NOMO-1 (cell line): ENCODE measurements at regions not wholly inside any gene's neighbourhood (a gene's known extent, or its start where the extent isn't known, plus 50 kb on each side); places are given as distances from the start of the nearest gene placed in this dataset.

ENCODE experiments used
- DNase-seq, 2 experiments: peaks; one replicate each; lab custom pipeline; 2025; ENCODE audit not compliant: unreplicated experiment in 2 of 2; lab: John Stamatoyannopoulos, UW

DNA sequence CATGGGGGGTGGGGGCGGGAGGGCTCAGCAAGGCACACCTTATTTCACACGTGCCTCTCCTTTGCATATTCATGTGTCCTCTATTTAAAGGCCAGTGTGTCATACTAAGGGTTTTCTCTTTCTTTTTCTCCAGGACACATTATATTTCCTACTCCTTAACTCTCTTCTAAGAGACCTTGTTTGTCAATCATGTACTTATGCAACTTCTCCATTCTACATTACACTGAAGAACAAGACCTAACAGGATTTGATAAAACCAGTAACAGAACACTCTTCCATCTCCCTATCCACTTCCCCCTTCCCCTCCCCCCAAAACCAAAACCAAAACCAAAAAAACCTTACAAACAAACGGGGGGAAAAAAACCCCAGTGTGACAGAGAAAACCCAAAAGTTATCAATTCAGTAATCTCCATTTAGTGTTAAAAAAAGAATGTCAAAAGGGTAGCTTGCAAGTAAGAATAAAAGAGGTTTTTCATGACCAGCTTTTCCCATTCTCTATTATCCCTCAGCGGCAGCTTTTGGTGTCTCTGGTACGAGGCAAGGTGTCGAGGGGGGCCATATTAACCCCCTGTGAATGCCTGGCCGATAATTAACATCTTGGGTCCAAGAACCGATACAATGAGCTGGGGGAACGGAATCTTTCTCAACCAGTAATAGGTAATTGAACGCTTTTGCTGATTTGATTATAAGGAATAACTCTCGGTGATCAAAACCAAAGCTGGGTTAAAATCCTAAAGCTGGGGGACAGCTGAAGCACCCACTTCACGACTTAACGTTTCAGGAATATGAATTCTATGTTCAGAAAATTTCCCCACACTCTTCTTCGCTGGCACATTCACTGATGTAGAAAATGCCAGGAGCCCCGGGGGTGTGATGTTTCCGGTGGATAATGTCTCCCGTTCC lies 191.0 kb upstream of the TCF4 start:
- peak; percentile 38 to 88 for DNase-seq

DNA sequence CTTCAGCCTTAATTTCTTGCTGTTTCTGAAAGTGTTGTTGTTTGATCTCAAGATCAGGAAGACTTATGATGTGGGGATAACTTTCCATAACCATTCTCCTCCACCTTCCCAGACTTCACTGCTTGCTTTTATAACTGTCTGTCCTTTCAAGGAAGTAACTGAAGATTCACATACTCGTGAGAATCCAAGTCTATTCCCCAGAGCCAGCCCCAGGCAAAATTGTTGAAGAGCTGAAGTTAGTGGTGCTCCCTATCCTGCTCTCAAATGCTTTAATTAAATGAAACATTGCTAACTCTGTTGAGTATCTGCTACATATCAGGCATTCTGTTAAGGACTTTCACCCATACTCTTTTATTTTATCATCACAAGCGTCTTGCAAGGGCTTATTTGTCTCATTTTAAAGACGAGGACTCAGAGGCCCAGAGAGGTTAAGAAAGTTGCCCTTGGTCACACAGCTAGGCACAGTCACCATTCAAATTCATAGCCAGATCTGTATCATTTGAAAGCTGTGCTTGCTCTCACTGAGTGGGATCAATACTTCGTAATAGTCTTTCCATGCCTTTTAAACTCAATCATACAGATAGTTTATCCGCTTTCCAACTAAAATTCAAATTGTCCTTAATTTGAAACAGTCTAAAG lies 189.8 kb upstream of the TCF4 start:
- no peak for DNase-seq

- DNase-seq = no peak
These were observed 188.0 kb upstream of the TCF4 start for GRCh38 chr18:55775972-55776371.

- DNase-seq = no peak
These were observed 186.5 kb upstream of the TCF4 start for GRCh38 chr18:55774505-55774904.

DNA sequence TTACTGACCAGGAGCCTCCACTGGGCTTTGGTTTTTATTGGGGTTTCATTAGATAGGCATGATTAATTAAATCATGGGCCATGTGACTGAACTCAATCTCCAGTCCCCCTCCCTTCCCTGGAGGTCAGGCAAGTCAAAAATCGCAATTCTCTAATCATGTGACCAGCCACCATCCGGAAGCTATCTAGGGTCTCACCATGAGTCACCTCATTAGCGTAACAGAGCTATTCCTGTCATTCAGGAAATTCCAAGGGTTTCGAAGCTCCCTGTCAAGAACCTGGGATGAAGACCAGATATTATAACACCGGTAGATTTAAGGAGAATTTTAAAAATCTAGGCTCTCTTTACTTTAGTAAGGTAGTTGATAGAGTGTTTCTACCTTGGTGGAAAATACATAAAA lies 180.3 kb upstream of the TCF4 start:
- DNase-seq = no peak

GRCh38 chr18:55764386-55764785 lies 176.4 kb upstream of the TCF4 start:
- no peak for DNase-seq

GRCh38 chr18:55763805-55764204 lies 175.8 kb upstream of the TCF4 start:
- no peak for DNase-seq

GRCh38 chr18:55763298-55763697 lies 175.3 kb upstream of the TCF4 start:
- DNase-seq = no peak

GRCh38 chr18:55762424-55762823 lies 174.4 kb upstream of the TCF4 start:
- DNase-seq = no peak

DNA sequence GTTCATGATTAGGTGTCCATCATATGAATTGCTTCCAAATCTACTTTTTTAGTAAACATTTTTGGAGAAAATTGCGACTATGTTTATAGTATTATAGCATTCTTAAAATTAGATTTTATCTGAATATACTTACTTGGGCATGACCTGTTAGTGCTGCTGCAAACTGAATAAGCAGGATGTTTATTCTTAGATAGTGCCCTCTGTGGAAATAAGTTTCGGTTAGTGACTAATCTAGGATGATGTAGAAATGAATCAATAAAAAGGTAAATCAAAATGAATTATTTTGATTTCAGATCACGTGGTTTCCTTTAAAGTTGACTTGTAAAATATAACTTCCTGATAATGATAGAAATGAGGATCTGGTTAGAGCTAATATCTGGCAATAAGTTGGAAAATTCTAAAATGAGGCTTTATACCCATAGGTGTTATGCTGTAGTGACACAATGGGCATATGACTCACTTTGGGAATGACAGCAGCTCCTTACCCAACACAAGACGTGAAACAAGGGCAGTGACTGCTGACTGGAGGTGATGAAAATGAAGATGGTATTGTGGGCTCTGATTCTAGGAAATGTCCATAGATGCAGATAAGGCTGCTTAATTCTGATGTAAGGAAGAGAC lies 165.8 kb upstream of the TCF4 start:
- DNase-seq = no peak

DNA sequence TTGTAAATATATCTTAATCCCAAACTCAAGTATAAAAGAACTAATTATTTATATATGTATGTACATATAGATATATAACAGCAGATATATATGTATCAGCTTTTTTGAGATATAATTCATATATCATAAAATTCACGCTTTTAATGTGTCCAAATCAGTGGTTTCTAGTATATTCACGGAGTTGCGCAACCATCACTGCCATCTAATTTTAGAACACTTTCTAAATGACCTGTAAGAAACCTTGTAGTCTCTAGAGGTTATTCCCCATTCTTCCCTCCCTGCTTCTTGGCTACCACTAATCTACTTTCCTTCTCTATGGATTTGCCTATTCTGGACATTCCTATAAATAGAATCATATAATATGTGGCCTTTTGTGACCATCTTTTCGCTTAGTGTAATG lies 163.5 kb upstream of the TCF4 start:
- no peak for DNase-seq

DNA sequence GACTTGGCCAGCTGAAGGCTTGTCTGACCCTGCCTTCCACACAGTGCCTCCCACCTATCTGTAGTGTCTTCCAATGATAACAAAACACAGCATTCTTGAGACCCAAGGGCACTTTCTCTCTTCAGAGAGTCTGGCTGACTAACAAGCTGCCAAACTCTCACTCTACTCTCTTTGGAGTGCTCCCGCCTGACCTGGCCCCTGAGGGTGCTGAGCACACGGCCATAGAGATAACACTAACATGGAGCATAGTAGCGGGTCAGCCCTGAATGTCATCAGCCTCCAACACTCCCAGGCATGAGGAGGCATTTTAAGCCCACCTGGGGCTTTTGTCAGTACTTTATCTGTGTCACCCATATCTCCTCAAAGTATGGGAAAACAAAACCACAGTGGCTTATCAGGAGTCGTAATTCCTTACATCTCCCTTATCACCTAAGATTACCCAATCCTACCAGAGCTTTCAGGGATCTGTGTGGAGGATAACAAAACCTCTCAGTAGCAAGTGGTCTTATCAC lies 160.3 kb upstream of the TCF4 start:
- no peak for DNase-seq

DNA sequence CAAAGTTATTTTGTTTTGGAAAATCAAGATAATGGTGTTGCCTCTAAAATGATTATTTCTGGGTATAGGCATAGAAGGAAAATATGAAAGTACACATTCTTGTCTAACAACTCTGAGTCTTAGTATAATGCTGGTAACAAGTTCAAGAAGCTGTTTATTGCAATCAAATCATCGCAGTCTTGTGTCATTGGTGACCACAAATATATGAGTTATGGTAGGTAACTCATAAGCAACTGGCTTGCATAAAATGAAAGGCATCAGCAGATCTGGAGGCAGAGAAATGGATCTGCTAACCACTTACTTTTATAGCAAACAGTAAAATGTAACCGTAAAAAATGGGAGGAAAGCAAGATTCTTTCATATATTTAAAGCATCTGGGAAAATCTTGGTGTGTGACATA lies 156.2 kb upstream of the TCF4 start:
- no peak for DNase-seq

DNA sequence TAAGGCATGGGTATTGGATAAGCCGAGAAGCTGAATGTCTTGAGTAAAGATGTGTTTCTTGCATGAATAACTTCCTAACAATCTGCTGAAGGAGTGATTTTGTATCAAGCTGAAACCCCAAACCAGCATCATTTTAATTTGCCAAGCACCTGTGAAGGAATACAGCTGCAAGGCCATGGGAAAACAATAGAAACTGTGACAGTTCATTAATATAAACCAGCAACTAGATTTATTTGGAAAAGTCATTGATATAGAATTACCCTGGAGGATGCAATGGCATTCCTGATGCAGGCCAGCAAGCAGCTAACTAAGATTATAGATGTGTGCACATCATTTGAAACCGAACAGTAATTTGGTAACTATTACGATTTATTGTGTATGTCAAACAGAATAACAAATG lies 155.7 kb upstream of the TCF4 start:
- DNase-seq = no peak

GRCh38 chr18:55743133-55743532 lies 155.1 kb upstream of the TCF4 start:
- no peak for DNase-seq

DNA sequence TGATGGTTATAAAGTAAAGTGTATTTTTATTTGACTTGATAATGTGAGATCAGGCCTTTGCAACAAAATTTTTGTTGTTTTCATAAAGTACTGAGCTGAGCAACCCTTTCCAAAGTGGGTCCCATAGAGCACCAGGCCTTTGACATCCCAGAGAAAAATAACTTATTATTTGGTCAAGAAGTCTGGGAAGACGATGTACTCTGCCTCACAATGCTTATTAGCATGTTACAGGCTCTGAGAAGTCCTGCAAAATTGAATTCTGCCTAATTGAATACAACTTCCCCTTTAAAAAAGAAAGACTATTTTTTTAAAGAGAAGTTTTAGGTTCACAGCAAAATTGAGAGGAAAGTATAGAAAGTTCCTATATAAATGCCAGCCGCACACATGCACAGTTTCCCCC lies 151.5 kb upstream of the TCF4 start:
- no peak for DNase-seq

DNA sequence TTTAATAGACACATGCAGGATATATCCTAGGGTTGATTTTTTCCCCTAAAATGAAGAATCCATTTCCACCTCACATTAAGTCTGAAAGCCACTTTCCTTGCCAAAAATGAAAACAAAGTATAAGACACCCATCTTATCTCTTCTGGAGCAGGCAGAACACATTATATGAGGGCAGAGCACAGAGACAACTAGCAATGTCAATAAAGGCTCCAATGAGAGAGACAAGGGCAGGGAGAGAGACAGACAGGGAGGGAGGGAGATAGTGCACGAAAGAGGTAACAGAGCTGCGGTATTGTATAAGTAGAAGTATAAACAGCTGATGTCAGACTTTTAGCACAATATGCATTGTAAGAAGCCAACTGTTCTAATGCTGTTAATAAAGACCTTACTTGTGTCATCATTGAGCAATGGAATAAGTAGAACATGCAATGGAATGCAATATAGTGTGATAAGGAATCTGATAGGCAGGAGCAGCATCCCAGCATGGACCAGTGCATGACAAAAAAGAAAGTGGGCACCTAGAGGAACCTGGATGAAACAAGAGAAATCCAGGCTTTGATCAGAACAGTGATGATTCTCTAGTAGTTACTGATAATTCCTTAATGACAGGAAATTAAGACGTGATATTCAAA lies 150.6 kb upstream of the TCF4 start:
- no peak for DNase-seq

DNA sequence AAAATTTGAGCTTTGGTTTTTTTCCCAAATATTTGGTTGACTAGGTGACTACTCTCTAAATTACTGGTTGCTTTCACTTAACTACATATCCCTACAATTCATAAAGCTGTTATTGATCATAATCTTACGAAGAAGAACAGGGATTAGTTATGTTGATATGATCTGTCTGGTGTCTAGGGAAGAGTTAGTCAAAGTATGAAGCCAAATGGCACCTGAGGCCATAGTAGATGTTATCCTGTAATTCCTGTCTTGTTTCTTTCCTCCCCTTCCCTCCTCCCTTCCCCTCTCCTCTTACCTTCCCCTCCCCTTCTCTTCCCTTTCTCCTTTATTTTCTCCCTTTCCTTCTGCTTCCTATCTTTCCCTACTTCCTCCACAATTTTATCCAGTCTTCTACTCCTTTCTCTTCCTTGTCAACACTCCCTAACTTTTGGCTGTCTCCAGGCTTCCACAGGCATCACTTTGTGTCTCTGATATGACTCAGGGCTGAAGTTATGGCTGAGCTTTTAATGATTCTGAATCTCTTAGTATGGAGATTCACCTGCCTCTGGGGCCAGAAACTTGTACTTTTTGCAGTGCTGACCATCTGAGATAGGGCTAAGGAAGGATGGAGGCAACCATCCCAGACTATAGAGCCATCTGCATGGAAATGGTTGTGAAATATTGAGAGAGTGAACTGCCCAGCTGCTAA lies 149.9 kb upstream of the TCF4 start:
- no peak for DNase-seq

GRCh38 chr18:55737266-55737665 lies 149.3 kb upstream of the TCF4 start:
- no peak for DNase-seq

DNA sequence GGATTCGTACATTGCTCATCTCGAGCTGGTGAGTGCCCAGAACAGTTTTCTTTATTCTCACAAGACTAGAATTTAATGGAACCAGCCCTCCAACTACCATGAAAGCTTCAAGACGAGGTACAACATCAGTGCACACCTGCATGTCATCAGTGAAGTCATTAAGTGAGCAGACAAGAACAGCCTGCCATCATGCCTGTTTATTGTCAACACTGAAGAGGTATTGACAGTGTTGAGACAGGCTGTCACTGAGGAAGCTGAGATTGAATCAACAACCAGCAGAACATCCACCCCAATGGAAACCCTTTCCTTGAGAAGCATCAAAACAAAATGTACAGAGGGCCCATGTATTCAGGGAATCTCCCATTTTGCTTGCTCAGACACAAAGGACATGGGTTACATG lies 148.0 kb upstream of the TCF4 start:
- DNase-seq = no peak
